Breast epithelium (tissue), 3 donors: ENCODE measurements at regions not wholly inside any gene's neighbourhood (a gene's known extent, or its start where the extent isn't known, plus 50 kb on each side); places are given as distances from the start of the nearest gene placed in this dataset.

ENCODE experiments used
- POLR2A ChIP-seq: fragments of 450-650 bp; IDR thresholded peaks from one replicate; pipeline ENCODE4 v1.6.1; 2016; ENCODE audit warnings: antibody characterized with exemption, mild to moderate bottlenecking, moderate library complexity
- POLR2AphosphoS5 ChIP-seq, 3 donors: sonication (generic); formaldehyde crosslinking; IDR thresholded peaks; one replicate each; pipeline ENCODE4 v1.6.1; 2017; ENCODE audit warnings: antibody characterized with exemption in 3 of 3
- TF ChIP-seq, protein P1 (sequence below), 3 donors: fragments of 450-650 bp; IDR thresholded peaks; one replicate each; pipeline ENCODE4 v1.5.1; 2016 to 2017; ENCODE audit warnings: antibody characterized with exemption in 3 of 3, mild to moderate bottlenecking in 3 of 3, moderate library complexity in 3 of 3

DNA sequence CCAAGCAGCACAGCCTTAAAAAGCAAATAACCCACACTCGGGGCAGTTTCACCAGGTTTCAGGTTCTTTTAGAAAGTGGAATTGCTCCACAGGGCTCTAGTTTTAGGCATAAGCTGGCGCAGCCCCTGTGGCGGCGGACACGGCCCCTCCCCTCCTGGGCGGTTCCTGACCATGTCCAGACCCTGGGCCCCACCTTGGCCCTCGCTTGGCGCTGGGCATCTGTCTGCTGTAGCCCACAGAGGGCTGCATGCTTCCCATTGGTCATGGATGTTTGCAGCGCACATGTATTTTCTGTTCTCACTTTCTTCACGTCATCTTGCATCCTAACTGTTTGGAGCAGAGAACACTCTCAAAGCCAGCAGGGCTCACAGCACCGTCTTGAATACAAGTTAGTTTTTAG lies 244.3 kb downstream of the BRD1 start:
- TF ChIP-seq POLR2A (no peak), POLR2AphosphoS5 (IDR thresholded peaks at IDR 0.05) (no peak)
- TF ChIP-seq, protein P1, sequence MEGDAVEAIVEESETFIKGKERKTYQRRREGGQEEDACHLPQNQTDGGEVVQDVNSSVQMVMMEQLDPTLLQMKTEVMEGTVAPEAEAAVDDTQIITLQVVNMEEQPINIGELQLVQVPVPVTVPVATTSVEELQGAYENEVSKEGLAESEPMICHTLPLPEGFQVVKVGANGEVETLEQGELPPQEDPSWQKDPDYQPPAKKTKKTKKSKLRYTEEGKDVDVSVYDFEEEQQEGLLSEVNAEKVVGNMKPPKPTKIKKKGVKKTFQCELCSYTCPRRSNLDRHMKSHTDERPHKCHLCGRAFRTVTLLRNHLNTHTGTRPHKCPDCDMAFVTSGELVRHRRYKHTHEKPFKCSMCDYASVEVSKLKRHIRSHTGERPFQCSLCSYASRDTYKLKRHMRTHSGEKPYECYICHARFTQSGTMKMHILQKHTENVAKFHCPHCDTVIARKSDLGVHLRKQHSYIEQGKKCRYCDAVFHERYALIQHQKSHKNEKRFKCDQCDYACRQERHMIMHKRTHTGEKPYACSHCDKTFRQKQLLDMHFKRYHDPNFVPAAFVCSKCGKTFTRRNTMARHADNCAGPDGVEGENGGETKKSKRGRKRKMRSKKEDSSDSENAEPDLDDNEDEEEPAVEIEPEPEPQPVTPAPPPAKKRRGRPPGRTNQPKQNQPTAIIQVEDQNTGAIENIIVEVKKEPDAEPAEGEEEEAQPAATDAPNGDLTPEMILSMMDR (IDR thresholded peaks at IDR 0.05), result no peak
